ENCODE measurements at regions not wholly inside any gene's neighbourhood (a gene's known extent, or its start where the extent isn't known, plus 50 kb on each side); places are given as distances from the start of the nearest gene placed in this dataset.

DNA sequence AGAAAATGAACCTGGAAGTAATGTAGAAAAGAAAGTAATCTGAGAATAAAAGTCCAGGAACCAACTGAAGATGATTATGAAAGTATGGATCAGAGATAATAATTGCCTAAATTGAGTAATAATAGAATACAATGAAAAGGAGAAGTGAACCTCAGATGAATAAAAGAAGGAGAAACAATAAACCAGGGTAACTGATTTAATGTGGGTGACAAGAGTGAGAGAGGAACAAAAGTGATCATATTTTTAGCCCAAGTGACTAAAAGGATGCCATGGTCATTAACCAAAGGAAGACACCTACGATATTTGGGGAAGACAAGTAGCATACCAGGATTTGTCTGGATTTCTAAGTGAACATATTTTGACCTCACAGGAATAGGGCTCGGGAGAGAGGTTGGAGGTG, 600.6 kb downstream of the RNF144A start:
- ChIA-PET CTCF (no interaction called here), POLR2A (no interaction called here)
- Histone ChIP-seq H3K4me1 (no peaks in the 10 kb centered on the region), H3K4me2 (no peak overlapping the region), H3K27ac (no peak overlapping the region), H3K9me3 (no peaks in the 10 kb centered on the region), H3K4me3 (no peak overlapping the region)
- no peak for FAIRE-seq
- no peak for DNase-seq (ENCODE audit: low read depth in 1 of 2, low spot score in 1 of 2)
- TF ChIP-seq REST (IDR thresholded peaks at IDR 0.05) (no peak), SMC3 (IDR thresholded peaks at IDR 0.05) (no peak), JUN (IDR thresholded peaks at IDR 0.05) (no peak), HOXB13 (CRISPR knock-in tag; IDR thresholded peaks at IDR 0.05; ENCODE audit: low read depth) (no peak), JUNB (IDR thresholded peaks at IDR 0.05) (no peak), HOXA7 (CRISPR knock-in tag; IDR thresholded peaks at IDR 0.05) (no peak), CBX2 (IDR thresholded peaks at IDR 0.05; ENCODE audit: borderline replicate concordance, low read depth) (no peak)
- ATAC-seq = no peak
- 1% methylated on average over 2 of the region's 2 CpGs for WGBS (ENCODE audit: missing lambda C conversion rate)

GRCh38 chr2:7523481-7524120, 606.4 kb downstream of the RNF144A start:
- H3K9me3 ChIP-seq = 0 out of 3 replicates have a peak, but pooled peaks cover 2% of the 10 kb centered on the region
- DNase-seq (ENCODE audit: low read depth in 1 of 2, low spot score in 1 of 2) = no peak
- POLR2A ChIA-PET = no interaction called here
- CTCF ChIA-PET = interaction anchor here (1.2 kb wide), 1 partner anchor 16 kb away, joined by 3 read pairs; no protein-coding TSS in a partner anchor
- ATAC-seq = no peak
- peak overlapping the region; percentile 14; the same call in 1 of the 3 replicates for H3K4me2 ChIP-seq
- no peak overlapping the region for H3K4me3 ChIP-seq
- FAIRE-seq = peak; percentile 7
- TF ChIP-seq HEYL (CRISPR knock-in tag; IDR thresholded peaks at IDR 0.05) (no peak), POLR2A (IDR thresholded peaks at IDR 0.05; ENCODE audit: low read length) (no peak), RFX5 (IDR thresholded peaks at IDR 0.05) (no peak), CBX2 (IDR thresholded peaks at IDR 0.05; ENCODE audit: borderline replicate concordance, low read depth) (no peak), NPAS2 (CRISPR knock-in tag; IDR thresholded peaks at IDR 0.05; ENCODE audit: borderline replicate concordance) (no peak), CHD4 (IDR thresholded peaks at IDR 0.05; ENCODE audit: borderline replicate concordance) (no peak), EHMT2 (IDR thresholded peaks at IDR 0.05; ENCODE audit: low read depth) (no peak), POLR2AphosphoS2 (conservative IDR thresholded peaks at IDR 0.05; ENCODE audit: low read length) (no peak), BCL3 (IDR thresholded peaks at IDR 0.05) (no peak), ZSCAN20 (CRISPR knock-in tag; IDR thresholded peaks at IDR 0.05) (no peak), HOXA7 (CRISPR knock-in tag; IDR thresholded peaks at IDR 0.05) (no peak)
- H3K4me1 ChIP-seq = no peaks in the 10 kb centered on the region
- H3K27ac ChIP-seq = no peak overlapping the region
- 11% methylated on average over 12 of the region's 12 CpGs for WGBS (ENCODE audit: missing lambda C conversion rate)

GRCh38 chr2:7524195-7524594, 607.0 kb downstream of the RNF144A start:
- ChIA-PET CTCF (interaction anchor here (1.0 to 1.2 kb wide), 2 partner anchors 13 to 15 kb away, joined by 3 read pairs; no protein-coding TSS in a partner anchor), POLR2A (no interaction called here)
- no peak overlapping the region; the same call in 2 of the 3 replicates for H3K4me2 ChIP-seq
- 0 out of 3 replicates have a peak, but pooled peaks cover 6% of the 10 kb centered on the region for H3K9me3 ChIP-seq
- H3K4me3 ChIP-seq = no peak overlapping the region
- FAIRE-seq = no peak
- no peak for DNase-seq (ENCODE audit: low read depth in 1 of 2, low spot score in 1 of 2)
- 37% methylated on average over 3 of the region's 3 CpGs for WGBS (ENCODE audit: missing lambda C conversion rate)
- H3K27ac ChIP-seq = no peak overlapping the region
- no peaks in the 10 kb centered on the region for H3K4me1 ChIP-seq
- TF ChIP-seq EHMT2 (IDR thresholded peaks at IDR 0.05; ENCODE audit: low read depth) (no peak), ESRRA (IDR thresholded peaks at IDR 0.05; ENCODE audit: borderline replicate concordance, low read length) (no peak), HOXB13 (CRISPR knock-in tag; IDR thresholded peaks at IDR 0.05; ENCODE audit: low read depth) (no peak), CBX8 (IDR thresholded peaks at IDR 0.05) (no peak), HEYL (CRISPR knock-in tag; IDR thresholded peaks at IDR 0.05) (no peak), JUNB (IDR thresholded peaks at IDR 0.05) (no peak), CTCF (IDR thresholded peaks at IDR 0.05) (no peak), JUN (IDR thresholded peaks at IDR 0.05) (no peak), HMGXB4 (CRISPR knock-in tag; IDR thresholded peaks at IDR 0.05; ENCODE audit: borderline replicate concordance) (no peak), CHD2 (IDR thresholded peaks at IDR 0.05; ENCODE audit: low read length, partially characterized antibody) (no peak), POLR2AphosphoS2 (conservative IDR thresholded peaks at IDR 0.05; ENCODE audit: low read length) (no peak), ZNF302 (CRISPR knock-in tag; IDR thresholded peaks at IDR 0.05) (no peak)
- ATAC-seq = no peak
